ENCODE measurements at regions not wholly inside any gene's neighbourhood (a gene's known extent, or its start where the extent isn't known, plus 50 kb on each side); places are given as distances from the start of the nearest gene placed in this dataset.

DNA sequence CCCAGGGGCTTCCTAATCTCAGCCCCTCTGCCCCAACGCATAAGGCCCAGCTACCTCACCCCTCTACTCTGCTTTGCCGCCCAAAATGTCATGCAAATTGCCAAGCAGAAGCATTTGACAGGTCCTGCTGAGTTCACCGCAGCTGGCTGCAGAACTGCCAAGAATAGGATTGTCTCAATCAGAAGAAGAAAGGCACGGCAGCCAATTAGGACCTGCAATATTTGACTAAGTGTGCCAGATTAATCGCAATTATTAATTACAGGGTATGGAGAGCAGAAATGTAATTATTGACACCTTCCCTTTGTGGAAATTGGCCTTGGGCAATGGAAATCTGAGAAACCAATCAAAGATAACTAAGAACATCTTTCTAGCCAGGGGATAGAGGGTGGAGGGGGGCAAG, 318.6 kb downstream of the LRFN2 start:
- no peak for DNase-seq (ENCODE audit: low read depth in 1 of 2, low spot score in 1 of 2)

DNA sequence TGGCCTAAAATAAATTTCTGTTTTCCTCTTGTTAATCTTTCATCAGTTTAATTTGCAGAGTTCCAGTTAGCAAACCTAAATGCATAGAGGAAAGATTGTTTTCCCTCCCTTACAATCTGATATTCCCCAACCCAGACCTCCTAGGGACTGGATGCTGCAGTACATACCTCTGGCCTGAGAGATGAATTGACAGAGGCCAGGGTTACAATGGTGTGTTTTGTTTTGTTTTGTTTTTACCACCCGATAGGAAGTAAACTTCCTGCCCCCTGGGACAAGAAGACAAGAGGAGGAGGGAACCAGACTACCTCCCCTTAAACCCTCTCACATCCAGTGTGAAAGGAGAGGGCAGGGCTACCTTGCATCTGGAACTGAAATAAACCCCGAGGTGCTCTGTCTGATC, 319.0 kb downstream of the LRFN2 start:
- no peak for DNase-seq (ENCODE audit: low read depth in 1 of 2, low spot score in 1 of 2)

DNA sequence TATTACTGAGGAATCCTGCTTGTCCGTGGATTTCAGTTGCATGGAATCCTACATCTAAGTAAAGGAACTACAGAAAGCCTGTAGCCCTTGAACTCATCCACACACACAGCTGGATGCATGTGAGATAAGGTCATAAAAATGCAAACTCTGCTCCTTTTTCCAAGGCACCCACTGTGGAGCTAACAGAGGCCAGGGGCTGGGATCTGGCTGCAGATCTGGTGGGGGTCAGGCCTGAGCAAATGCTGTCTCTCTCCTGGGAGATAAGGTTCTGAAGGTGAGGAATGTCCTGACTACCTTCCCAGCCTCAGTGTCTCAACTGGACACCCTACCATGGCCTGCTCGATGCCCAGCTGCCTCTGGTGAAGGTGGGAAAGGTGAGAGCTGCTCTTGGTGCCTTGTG, 321.5 kb downstream of the LRFN2 start:
- no peak for DNase-seq (ENCODE audit: low read depth in 1 of 2, low spot score in 1 of 2)

DNA sequence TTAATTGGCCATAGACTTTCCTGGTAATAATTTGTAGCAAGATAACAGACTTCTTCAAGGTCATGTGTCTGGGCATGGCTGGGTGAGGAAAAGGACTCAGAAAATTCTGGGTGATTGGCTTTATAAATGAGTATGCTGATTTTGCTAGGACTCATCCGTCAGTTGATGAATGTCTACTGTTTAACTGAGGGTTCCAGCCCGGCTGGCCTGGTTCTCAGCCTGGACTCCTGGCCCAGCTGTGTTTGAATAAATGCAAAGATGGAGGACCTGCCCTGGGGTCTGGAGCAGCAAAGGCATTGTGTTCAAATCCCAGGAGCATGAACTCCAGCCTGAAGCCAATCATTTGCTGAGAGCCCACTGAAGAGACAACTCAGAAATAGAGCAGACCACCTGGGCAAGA, 323.2 kb downstream of the LRFN2 start:
- no peak for DNase-seq (ENCODE audit: low read depth in 1 of 2, low spot score in 1 of 2)

DNA sequence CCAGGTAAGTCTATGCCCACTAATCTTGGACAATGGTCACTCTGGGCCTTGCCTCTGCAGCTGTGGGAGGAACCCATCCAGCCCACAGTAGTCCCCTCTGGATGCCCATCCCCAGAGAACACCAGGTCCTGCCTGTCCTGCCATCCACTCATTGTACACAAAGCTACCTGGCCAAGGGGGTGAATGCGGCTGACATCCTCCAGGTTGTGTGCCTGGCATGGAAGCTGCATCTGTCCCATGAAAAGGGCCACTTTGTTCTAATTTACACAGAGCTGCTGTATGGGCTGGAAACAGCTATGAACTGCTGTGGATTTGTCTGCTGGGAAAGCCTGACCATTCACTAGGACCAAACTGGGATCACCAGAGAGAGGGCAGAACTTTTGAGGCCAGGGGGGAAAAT, 324.8 kb downstream of the LRFN2 start:
- no peak for DNase-seq (ENCODE audit: low read depth in 1 of 2, low spot score in 1 of 2)

DNA sequence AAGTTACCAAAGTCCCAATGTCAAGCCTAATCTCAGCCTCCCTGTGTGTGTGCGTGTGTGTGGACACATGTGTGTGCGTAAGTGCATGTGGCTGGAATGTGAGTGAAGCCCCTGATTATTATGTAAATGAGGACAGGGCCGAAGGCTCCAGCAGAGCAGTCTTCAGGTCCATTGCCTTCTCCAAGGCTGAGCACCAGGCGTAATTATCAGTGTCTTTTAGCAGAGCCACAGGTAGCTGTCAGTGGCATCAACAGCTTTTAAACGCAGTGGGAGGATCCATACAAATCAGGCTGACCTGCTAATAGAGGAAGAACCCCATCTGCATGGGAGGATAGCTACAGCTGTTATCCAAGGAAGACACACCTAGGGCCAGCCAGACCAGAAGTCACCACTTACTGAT, 324.3 kb upstream of the MOCS1 start:
- DNase-seq (ENCODE audit: low read depth in 1 of 2, low spot score in 1 of 2), result no peak

DNA sequence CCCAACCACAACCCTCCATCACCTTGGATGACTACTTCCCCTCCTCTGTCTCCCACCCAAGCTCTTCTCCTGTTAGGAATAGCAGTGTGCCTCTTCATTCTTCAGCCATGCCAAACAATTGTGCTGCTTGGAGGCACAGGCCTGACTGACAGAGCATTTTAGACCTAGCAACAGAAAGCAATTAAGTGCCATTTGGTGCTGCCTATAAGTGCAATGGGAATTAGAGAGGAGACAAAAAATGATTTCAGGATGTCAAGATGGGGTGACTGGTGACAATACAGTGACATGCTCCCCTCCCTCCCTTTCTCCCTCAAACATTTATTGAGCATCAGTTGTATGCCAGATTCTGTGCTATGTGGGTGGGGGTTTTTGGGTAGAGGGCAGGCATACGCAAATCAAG, 322.6 kb upstream of the MOCS1 start:
- no peak for DNase-seq (ENCODE audit: low read depth in 1 of 2, low spot score in 1 of 2)

DNA sequence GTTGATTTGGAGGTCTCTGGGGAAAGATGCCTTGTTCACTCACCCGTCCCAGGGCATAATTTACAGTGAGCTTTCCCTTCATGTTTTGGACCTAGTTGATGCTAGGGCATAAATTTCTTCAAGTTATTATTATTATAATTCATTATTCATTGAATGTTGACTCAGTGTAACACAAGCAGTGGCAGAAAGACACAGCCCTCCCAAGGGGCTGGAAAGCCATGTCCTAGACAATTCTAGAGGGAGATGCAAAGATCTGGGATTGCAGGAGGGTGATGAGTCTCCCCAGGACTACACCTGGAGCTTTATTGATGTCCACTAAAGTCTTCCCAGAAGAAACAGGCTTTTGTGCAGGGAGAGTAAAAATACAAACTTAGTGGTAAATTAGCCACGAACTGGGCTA, 322.0 kb upstream of the MOCS1 start:
- DNase-seq (ENCODE audit: low read depth in 1 of 2, low spot score in 1 of 2), result no peak

DNA sequence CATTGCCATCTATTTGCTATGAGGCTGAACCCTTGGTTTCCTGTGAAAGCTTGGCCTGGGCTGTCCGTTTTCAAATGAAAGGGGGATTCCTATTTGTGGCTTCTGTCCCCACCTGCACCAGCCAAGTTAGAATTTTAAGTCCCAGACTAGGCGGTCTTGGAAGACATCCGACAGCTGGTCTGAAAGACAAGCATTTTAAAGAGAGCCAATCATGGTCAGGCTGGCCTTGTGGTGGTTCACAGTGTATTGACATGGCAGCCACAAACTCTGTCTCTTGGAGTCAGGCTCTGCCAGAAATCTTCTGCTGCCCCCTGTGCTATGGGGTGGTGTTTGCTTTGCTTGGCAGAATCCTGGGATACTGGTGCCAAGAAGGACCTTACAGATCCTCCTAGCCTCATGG, 319.2 kb upstream of the MOCS1 start:
- DNase-seq (ENCODE audit: low read depth in 1 of 2, low spot score in 1 of 2), result no peak

DNA sequence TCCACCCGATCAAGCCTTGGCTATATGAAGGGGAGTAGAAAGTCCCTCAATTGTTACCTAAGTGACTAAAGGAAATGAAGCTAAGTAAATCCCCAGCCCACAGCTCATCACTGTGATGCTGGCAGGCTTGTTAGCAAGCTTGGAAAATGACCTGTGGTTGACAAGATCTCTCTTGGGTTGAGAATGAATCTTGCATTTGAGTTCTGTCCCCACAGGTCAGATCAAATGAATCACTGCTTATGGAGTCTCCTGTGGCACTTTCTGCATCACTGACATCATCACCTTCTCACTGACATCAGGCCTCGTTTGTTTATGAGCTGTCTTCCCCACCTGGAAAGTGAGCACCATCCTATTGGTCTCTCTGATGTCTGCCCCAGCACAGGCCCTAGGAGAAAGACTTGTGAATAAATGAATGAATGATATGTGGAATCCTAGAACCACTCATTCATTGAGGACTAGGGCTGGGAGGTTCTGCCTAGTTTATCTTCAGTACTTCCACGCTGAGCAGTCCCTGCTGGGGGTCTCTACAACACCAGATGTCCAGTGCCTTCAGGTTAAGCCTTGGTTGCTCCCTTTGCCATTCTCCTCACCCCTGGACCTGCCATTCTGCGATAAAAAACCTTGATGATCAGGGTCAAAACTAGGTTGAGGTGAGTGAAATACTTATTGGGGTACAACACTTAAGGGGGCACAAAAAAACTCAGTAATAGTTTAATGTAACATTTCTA, 318.4 kb upstream of the MOCS1 start:
- DNase-seq (ENCODE audit: low read depth in 1 of 2, low spot score in 1 of 2), result no peak

DNA sequence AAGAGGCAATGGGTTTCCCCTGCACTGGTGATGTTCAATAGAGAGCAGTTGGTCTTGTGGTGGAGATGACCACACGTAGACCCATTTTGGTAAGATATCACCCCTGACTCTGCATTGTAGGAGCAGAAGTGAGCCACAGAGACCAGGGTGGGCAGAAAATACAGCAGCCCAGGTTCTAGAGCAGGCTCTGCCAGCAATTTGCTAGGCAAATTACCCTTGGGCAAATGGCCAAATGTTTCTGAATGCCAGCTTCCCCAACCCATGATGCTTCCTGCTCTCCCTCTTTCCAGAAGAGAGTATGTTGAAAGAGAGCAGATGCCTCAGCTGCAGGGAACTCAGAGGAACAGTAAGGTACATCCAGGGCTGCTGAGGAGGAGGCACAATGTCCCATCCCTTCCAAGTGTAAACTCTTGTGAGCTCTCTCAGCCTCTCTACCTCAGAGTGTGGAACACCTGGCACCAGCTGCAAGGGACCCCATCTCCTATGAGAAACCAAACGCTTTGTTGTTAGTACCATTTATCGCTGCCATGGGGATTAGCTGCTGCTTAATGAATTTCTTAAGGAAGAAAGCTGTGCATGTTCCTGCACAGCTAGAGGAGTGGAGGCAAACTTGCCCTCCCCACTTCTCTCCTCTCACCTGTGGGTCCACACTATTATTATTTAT, 317.5 kb upstream of the MOCS1 start:
- DNase-seq (ENCODE audit: low read depth in 1 of 2, low spot score in 1 of 2), result no peak

DNA sequence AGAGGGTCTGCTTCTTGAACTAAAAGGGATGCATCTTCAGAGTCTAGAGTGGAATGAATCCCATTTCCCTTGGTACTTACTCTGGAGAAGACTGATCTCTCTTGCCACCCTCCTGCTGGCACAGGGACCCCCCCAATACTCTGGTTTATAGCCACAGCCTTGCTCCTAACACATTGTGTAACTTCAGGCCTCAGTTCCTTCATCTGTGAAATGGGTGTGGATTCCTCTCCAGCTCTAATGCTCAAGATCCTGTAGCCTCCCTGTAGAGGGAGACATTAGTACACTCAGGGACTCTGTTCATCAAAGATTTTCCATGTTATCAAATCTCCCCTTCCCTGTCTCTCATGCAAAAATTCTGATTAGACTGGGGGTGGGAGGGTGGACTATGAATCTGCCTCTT, 315.7 kb upstream of the MOCS1 start:
- no peak for DNase-seq (ENCODE audit: low read depth in 1 of 2, low spot score in 1 of 2)

DNA sequence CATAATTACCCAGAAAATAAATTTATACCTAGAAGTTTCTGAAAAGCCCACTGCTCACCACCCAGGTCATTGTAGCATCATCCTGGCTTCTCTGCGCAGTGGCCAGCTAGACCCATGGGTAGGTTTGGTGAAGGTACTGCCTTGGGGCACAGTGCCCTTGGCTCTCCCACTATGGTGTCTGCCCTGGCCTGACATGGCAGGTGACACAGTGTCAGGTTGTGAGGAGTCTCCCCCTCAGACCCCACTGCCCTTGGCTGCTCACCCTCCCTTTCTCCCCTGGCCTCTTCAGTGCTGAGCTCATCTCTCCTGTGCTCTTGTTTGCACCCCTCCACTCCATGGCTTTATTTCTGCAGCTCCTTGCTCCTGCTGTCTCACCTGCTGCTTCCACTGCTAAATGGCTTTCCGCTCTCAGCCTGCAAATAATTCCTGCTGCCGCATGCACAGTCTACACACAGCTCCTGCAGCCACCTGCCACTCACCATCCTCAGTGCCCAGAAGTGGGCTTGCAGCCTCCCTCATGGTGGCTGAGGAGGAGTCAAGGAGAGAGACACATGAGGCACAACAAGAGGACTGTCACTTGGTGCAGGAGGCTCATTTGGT, 313.4 kb upstream of the MOCS1 start:
- DNase-seq (ENCODE audit: low read depth in 1 of 2, low spot score in 1 of 2), result no peak

DNA sequence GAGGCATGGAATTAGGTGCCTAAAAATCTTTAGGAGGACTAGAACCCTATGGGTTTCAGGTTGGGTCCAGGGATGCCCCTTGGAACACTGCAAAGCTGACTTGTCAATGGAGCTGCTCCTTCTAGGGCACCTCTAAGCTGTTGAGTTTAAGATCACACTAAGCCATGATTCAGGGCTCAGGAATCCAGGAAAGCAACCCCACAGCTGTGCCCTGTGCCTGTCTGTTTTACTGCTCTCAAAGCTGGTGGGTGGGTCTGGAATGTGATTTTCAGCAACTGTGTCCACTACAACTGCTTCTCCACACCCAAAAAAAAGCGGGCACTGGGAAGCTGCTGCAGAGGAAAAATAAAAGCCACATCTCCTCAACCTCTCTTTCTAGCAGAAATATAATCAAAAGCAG, 310.4 kb upstream of the MOCS1 start:
- DNase-seq (ENCODE audit: low read depth in 1 of 2, low spot score in 1 of 2), result no peak

DNA sequence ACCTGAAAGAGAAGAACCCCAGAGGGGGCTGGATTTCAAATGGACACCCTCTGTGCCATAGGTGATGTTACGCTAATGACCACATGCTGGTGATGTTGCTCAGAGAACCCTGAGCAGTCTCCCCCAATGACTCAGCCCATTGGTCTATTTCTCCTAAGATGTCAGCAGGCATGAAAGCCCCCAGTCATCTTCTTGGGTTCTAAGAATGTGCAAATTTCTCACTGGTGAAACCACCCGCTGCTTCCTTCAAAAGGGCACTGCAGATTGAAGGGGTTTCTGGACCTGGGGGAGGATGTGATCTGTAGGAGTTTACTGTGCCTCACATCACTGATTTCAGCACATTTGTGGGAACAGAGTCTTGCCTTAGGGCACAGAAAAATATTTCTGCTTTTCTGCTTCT, 298.4 kb upstream of the MOCS1 start:
- no peak for DNase-seq (ENCODE audit: low read depth in 1 of 2, low spot score in 1 of 2)

DNA sequence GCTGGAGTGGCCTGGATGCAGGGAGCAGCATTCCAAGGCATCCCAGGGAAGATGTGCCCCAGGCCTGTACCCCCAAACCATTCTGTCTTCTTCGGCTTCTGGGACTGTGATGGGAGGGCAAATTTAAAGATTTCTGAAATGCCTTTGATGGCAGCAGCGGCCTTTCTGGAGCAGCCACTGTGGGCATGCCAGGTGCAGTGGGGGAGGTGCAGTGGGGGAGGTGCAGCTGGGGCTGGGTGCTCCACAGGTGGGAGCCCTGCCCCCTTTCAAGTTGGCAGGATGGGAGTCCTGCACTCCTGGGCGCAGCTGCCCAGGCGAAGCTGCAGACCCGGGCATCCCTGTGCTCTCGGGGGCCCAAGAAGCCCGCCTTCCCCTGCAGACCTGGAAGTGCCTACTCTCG, 293.5 kb upstream of the MOCS1 start:
- DNase-seq (ENCODE audit: low read depth in 1 of 2, low spot score in 1 of 2), result no peak

DNA sequence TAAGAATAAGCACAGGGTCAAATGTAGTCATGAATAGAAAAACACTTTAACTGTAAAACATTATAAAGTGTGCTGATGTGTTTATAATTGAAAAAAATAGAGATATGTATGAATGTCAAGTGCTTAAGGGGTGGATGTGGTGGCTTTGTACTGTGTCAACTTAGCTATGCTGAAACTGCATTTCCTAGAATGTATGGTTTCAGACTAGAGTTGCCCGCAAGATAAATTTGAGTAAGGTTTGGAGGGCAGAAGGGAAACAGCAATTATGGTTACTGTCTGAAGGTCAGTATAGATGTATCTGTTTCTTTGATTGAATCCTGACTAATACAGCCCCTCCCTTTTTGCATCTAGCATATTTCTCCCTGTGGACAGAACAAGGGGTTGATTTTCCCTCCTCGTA, 288.1 kb upstream of the MOCS1 start:
- DNase-seq (ENCODE audit: low read depth in 1 of 2, low spot score in 1 of 2), result no peak

DNA sequence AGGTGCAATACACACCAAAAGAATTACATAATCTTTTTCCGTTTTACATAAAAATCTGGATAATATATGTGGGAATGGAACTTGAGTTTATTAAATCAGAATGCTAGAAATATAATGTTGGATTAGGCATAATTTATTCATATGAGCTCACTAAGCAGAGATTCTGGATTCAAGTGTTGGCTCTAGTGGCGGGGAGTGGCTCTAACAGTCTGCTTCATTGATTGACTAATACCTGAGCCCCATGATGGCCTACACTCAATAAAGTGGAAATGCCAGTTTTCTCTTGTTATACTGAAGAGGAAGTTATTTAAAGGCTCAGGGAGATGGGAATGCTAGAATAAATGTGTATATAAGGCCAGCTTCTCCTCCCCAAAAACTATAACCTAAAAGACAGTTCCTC, 285.5 kb upstream of the MOCS1 start:
- no peak for DNase-seq (ENCODE audit: low read depth in 1 of 2, low spot score in 1 of 2)

DNA sequence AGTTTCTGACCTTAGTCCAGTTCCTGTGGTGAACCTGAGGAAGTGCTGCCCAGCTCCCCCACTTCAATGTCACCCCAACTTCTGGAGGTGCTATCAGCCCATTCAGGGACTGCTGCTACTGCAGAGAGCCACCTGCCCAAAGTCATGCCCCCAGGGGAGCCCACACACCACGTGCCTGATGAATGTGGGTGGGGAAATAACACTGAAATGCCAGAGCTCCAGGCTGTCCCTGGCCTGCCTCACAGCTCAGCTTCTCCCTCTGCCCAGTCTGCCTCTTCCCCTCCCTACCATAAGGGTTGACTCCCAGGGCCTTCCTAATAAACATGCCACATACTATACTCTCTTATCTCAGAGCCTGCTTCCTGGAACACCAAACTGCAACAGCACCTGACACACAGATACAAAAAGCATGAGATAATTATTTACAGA, 276.4 kb upstream of the MOCS1 start:
- DNase-seq (ENCODE audit: low read depth in 1 of 2, low spot score in 1 of 2), result no peak

DNA sequence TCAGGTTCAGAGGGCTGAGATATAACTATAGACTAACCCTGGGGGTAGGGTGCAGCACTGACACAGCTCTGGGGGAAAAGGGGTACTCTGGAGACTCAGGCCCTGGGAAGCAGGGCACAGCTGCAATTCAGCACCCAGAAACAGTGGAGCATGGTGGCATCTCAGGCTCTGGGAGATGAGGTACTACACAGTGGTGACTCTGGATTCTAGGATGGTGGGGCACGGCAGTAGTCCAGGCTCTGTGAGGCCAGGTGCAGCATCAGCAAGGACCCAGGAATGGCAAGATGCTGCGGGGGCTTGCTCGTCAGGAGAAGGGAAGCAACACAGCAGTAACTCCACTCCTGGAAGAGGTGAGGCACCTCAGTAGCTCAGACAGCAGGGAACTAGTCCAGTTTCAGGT, 271.5 kb upstream of the MOCS1 start:
- no peak for DNase-seq (ENCODE audit: low read depth in 1 of 2, low spot score in 1 of 2)

DNA sequence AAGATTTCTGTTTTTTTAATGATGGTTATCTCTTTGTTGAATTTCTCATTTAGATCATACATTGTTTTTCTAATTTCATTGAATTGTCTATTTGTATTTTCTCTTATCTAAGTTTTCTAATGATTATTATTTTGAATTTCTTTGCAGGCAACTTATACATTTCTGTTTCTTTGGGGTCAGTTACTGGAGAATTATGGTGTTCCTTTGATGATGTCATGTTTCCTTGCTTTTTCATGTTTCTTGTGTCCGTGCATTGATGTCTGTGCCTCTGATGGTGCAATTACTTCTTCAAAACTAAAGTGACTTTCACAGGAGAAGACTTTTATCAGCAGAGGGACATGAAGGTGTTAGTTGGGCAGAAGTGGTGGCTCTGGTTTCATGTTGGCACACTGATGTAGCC, 270.7 kb upstream of the MOCS1 start:
- DNase-seq (ENCODE audit: low read depth in 1 of 2, low spot score in 1 of 2), result no peak

DNA sequence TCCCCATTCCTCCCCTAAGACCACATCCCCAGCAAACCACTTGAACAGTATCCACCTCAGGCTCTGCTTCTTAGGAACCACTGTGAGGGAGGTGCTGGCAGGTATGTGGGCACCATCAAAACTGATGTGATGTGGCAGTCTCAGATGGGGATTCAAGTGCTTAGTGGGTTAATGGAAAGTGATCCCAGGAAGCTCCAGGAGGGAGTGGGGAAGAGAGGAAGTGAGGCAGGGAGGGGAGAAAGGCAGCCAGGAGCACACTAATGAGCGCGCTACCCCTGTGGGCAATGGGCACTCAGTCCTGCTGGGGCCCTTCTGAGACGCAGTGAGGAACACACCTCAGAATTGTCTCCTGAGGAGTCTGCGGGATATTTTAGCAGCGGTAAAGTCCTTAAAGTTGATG, 263.1 kb upstream of the MOCS1 start:
- no peak for DNase-seq (ENCODE audit: low read depth in 1 of 2, low spot score in 1 of 2)

DNA sequence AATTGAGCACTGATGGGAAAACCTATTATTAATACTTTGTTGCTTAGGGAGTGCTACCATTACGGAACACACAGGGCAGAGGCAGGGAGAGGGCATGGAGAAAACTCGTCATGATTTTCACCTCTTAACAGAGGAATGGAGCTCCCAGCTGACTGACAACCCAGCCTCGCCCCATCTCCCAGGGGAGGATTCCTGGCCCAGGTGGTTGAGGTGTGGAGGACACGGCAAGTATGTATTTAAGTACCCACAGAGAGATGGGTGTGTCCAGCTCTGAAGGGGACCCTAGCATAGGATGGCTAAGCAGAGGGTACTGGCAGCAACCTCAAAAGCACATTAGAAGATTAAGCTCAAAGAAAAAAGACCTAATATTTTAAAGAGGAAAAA, 261.9 kb upstream of the MOCS1 start:
- no peak for DNase-seq (ENCODE audit: low read depth in 1 of 2, low spot score in 1 of 2)
